ENCODE measurements at regions not wholly inside any gene's neighbourhood (a gene's known extent, or its start where the extent isn't known, plus 50 kb on each side); places are given as distances from the start of the nearest gene placed in this dataset.
A peak's percentile ranks its signal among the peaks of the same experiment; 100 is the strongest.
"Not testable (repeated sequence)": the region's sequence is repeated elsewhere in the genome, so short reads cannot be mapped to it uniquely, and the experiment has no call there.

DNA sequence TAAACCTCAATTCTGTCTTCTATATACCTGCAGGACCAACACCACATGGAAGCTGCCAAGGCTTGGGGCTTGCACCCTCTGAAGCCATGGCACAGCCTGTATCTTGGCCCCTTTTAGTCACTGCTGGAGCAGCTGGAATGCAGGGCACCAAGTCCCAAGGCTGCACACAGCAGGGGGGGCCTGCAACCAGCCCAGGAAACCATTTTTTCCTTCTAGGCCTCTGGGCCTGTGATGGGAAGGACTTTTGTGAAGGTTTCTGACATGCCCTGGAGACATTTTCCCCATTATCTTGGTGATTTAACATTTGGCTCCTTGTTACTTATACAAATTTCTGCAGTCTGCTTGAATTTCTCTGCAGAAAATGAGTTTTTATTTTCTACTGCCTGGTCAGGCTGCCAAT lies 123.2 kb upstream of the PCGF5 start:
- peaks cover 11% of the 10 kb centered on the region for H3K36me3 Mint-ChIP-seq (ENCODE audit: low read depth)
- TF ChIP-seq, protein P1, sequence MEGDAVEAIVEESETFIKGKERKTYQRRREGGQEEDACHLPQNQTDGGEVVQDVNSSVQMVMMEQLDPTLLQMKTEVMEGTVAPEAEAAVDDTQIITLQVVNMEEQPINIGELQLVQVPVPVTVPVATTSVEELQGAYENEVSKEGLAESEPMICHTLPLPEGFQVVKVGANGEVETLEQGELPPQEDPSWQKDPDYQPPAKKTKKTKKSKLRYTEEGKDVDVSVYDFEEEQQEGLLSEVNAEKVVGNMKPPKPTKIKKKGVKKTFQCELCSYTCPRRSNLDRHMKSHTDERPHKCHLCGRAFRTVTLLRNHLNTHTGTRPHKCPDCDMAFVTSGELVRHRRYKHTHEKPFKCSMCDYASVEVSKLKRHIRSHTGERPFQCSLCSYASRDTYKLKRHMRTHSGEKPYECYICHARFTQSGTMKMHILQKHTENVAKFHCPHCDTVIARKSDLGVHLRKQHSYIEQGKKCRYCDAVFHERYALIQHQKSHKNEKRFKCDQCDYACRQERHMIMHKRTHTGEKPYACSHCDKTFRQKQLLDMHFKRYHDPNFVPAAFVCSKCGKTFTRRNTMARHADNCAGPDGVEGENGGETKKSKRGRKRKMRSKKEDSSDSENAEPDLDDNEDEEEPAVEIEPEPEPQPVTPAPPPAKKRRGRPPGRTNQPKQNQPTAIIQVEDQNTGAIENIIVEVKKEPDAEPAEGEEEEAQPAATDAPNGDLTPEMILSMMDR (IDR thresholded peaks at IDR 0.05; ENCODE audit: unreplicated experiment in 3 of 3), result no peak

DNA sequence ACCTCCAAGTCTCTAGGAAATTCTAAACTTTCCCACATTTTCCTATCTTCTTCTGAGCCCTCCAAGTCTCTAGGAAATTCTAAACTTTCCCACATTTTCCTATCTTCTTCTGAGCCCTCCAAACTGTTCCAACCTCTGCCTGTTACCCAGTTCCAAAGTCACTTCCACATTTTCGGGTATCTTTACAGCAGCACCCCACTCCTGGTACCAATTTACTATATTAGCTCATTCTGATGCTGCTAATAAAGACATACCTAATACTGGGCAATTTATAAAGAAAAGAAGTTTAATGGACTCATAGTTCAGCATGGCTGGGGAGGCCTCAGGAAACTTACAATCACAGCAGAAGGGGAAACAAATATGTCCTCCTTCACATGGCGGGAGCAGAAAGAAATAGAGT lies 122.4 kb upstream of the PCGF5 start:
- peaks cover 23% of the 10 kb centered on the region for H3K4me1 Mint-ChIP-seq
- H3K4me3 Mint-ChIP-seq; H3K27ac Mint-ChIP-seq; H3K27me3 Mint-ChIP-seq (ENCODE audit: low read depth): not testable (repeated sequence)
- H3K36me3 Mint-ChIP-seq (ENCODE audit: low read depth), result peaks cover 11% of the 10 kb centered on the region
- peaks cover 32% of the 10 kb centered on the region for H3K9me3 Mint-ChIP-seq

More for the DNA sequence above, 123.2 kb upstream of the PCGF5 start:
- H3K9me3 Mint-ChIP-seq, result peaks cover 35% of the 10 kb centered on the region
- H3K4me1 Mint-ChIP-seq, result peaks cover 15% of the 10 kb centered on the region
- no peak overlapping the region for H3K27ac Mint-ChIP-seq
- peaks cover 9% of the 10 kb centered on the region for H3K27me3 Mint-ChIP-seq (ENCODE audit: low read depth)
- H3K4me3 Mint-ChIP-seq, result no peak overlapping the region

DNA sequence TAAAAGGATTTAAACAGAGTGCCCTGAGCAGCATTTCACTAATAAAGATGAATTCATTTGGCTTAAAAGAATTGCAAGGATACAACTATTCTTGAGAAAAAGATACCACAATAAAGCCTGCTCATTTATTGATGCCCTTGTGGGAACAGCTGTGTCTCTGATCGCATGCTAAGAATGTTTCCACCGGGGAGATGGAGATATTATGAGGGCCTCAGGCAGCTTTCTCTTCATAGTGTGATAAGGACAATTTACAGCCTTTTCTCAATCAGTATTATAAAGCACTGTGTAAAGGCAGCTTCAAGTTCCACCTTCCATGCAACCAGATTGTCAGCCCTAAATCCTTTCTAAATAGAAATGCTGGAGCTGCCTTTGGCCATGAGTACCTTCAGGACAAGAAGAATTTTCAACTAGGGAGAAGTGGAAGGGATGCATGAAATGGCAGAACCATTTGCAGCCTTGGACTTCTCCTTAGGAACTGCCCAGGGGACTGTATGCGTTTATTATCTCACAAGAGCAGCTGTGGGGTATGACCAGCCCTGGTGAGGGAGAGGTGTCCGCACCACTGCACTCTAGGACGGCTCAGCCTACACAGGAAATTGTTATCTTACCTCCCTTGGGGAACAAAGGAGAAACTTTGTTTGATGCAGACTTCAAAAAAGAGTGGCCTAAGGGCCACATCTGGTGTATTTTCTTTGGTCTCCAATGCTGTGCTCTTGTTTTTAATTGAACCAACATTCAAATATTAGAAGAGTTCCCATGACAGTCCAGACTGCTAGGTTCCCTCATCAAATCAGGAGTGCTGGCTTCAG lies 116.9 kb upstream of the PCGF5 start:
- peak overlapping the region in 2 of 3 experiments; percentile 34 to 35 for H3K27ac Mint-ChIP-seq
- TF ChIP-seq, protein P1 (IDR thresholded peaks at IDR 0.05; ENCODE audit: unreplicated experiment in 3 of 3), result no peak
- peaks cover 43% of the 10 kb centered on the region for H3K4me1 Mint-ChIP-seq
- no peak overlapping the region for H3K4me3 Mint-ChIP-seq
- H3K9me3 Mint-ChIP-seq, result peaks cover 17% of the 10 kb centered on the region
- no peaks in the 10 kb centered on the region for H3K36me3 Mint-ChIP-seq (ENCODE audit: low read depth)
- peaks cover 10% of the 10 kb centered on the region for H3K27me3 Mint-ChIP-seq (ENCODE audit: low read depth)

DNA sequence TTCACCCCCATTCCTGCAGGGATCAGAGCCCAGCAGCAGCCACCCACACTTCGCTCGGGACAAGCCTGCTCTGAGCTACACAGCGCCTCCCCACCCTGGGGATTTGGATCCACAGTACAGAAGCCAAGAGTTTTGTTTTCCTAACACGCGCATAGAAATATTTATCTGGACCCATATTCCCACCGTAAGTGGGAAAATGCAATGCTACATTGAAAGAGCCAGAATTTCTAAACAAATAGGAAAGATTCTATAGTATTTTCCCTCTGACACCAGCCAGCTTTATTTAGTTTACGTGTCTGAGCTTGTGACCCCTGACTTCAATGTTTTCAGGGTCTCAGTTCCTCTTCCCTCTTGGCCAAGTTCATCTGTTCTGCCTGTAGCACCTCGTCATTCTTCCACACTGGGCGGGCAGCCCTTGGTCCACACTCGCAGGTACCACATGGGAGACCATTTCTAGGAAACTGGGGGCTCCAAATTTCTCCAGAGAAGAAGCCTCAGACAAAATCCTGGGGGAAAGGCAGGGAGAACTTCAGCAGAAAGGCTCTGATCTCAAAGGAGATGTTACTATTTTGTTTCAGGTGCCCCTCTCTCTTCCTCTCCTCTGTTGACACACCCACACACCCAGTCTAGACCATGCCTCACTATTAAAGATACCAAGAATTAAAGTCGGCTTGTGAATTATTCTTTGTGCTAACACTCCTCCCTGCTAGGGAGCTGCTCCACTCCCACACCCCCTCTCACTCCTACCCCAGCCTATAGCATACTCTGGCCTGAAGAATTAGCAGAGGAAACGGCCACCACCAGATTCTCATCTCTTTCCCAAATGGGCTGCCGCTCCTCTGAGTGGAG lies 116.0 kb upstream of the PCGF5 start:
- TF ChIP-seq, protein P1 (IDR thresholded peaks at IDR 0.05; ENCODE audit: unreplicated experiment in 3 of 3), result no peak
- Mint-ChIP-seq H3K27ac (peak overlapping the region in 2 of 3 experiments; percentile 34 to 35), H3K4me3 (no peak overlapping the region), H3K9me3 (peaks cover 20% of the 10 kb centered on the region), H3K36me3 (ENCODE audit: low read depth) (no peaks in the 10 kb centered on the region), H3K27me3 (ENCODE audit: low read depth) (peaks cover 10% of the 10 kb centered on the region), H3K4me1 (peaks cover 40% of the 10 kb centered on the region)

DNA sequence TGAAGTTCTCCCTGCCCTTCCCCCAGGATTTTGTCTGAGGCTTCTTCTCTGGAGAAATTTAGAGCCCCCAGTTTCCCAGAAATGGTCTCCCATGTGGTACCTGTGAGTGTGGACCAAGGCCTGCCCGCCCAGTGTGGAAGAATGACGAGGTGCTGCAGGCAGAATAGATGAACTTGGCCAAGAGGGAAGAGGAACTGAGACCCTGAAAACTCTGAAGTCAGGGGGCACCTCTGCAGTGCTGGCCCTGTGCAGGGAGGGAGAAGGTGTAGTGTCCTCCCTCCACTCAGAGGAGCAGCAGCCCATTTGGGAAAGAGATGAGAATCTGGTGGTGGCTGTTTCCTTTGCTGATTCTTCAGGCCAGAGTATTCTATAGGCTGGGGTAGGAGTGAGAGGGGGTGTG lies 115.2 kb upstream of the PCGF5 start:
- Mint-ChIP-seq H3K4me1 (peaks cover 33% of the 10 kb centered on the region), H3K9me3 (peaks cover 20% of the 10 kb centered on the region), H3K27me3 (ENCODE audit: low read depth) (peaks cover 10% of the 10 kb centered on the region), H3K27ac (no peak overlapping the region), H3K36me3 (ENCODE audit: low read depth) (no peaks in the 10 kb centered on the region), H3K4me3 (no peak overlapping the region)
- TF ChIP-seq, protein P1 (IDR thresholded peaks at IDR 0.05; ENCODE audit: unreplicated experiment in 3 of 3), result no peak

DNA sequence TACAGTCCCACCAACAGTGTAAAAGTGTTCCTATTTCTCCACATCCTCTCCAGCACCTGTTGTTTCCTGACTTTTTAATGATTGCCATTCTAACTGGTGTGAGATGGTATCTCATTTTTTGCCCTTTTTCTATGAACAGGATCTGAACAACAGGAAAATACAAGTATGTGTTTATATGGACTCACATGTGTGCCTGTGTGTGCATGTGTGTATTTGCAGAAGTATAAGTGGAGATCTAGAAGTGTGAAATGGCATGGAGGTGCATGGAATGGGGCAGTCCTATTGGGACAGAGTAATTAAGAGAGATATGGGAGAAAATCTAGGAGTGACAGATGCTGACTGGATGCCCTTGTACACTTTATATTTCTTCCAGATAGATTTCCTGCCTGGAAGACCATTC lies 111.6 kb upstream of the PCGF5 start:
- Mint-ChIP-seq H3K4me1 (peaks cover 12% of the 10 kb centered on the region), H3K4me3 (no peak overlapping the region)
- TF ChIP-seq, protein P1 (IDR thresholded peaks at IDR 0.05; ENCODE audit: unreplicated experiment in 3 of 3), result no peak

More for the DNA sequence above, 111.6 kb upstream of the PCGF5 start:
- Mint-ChIP-seq H3K36me3 (ENCODE audit: low read depth) (no peaks in the 10 kb centered on the region), H3K9me3 (peaks cover 20% of the 10 kb centered on the region), H3K27ac (no peak overlapping the region), H3K27me3 (ENCODE audit: low read depth) (peaks cover 7% of the 10 kb centered on the region)

Data from nephron (organoid).